A673 (cell line): ENCODE measurements at regions not wholly inside any gene's neighbourhood (a gene's known extent, or its start where the extent isn't known, plus 50 kb on each side); places are given as distances from the start of the nearest gene placed in this dataset.

ENCODE experiments used
- EZH2 ChIP-seq: fragments of 200-600 bp; sonication (generic); IDR thresholded peaks from 2 replicates; pipeline ENCODE4 v1.6.1; 2017; ENCODE audit warnings: borderline replicate concordance, low read depth, mild to moderate bottlenecking, mixed read lengths, antibody characterized with exemption, low read length; ENCODE audit not compliant: poor library complexity, severe bottlenecking
- TF ChIP-seq, protein P1 (sequence below): fragments of 300-800, 200-600 bp; sonication (generic); conservative IDR thresholded peaks from 2 replicates; pipeline ENCODE4 v1.5.1; 2017; ENCODE audit warnings: low read depth, mild to moderate bottlenecking, antibody characterized with exemption, low read length, moderate library complexity, mixed read lengths

DNA sequence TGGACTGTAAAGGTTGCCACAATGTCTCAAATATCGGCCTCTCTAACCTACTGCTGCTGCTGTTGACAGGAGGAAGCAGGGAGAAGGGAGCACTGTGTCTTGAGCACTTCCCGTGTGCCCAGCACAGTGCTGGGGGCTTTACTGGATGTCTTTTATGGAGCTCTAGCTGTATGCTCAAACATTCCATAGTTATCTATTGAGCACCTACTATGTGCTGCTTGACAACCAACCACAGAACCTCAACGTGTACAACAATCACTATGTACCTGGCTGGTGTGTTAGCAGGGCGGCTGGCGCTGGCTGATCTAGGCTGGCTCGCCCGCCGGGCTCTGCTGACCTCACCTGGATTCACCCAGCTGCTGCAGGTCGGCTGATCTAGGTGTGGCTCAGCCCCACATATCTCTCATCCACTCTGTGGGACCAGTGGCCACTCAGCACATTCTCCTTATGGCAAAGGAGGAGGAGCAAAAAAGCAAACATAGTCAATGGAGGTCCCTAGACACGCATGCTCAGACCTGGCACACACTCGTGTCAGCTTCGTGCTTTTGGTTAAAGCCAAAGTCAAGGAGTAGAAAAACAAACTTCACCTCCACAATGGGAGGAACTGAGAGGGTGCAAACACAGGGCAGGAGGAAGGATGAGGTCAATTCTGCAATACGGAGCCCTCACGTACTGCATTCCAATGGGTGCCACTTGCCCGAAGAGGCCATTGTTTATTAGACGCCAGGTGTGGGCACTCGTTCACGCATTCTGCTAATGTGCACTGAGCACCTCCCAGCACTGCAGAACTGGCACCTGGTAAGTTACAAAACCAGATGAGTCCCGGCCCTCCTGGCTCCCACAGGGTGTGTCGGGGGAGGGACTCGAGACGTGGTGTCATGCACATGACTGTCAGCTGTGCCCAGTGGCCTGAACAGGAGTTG is 147.2 kb downstream of the SCARB1 start:
- TF ChIP-seq, protein P1, sequence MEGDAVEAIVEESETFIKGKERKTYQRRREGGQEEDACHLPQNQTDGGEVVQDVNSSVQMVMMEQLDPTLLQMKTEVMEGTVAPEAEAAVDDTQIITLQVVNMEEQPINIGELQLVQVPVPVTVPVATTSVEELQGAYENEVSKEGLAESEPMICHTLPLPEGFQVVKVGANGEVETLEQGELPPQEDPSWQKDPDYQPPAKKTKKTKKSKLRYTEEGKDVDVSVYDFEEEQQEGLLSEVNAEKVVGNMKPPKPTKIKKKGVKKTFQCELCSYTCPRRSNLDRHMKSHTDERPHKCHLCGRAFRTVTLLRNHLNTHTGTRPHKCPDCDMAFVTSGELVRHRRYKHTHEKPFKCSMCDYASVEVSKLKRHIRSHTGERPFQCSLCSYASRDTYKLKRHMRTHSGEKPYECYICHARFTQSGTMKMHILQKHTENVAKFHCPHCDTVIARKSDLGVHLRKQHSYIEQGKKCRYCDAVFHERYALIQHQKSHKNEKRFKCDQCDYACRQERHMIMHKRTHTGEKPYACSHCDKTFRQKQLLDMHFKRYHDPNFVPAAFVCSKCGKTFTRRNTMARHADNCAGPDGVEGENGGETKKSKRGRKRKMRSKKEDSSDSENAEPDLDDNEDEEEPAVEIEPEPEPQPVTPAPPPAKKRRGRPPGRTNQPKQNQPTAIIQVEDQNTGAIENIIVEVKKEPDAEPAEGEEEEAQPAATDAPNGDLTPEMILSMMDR: no peak
- TF ChIP-seq EZH2: no peak
